ENCODE measurements at regions not wholly inside any gene's neighbourhood (a gene's known extent, or its start where the extent isn't known, plus 50 kb on each side); places are given as distances from the start of the nearest gene placed in this dataset.

DNA sequence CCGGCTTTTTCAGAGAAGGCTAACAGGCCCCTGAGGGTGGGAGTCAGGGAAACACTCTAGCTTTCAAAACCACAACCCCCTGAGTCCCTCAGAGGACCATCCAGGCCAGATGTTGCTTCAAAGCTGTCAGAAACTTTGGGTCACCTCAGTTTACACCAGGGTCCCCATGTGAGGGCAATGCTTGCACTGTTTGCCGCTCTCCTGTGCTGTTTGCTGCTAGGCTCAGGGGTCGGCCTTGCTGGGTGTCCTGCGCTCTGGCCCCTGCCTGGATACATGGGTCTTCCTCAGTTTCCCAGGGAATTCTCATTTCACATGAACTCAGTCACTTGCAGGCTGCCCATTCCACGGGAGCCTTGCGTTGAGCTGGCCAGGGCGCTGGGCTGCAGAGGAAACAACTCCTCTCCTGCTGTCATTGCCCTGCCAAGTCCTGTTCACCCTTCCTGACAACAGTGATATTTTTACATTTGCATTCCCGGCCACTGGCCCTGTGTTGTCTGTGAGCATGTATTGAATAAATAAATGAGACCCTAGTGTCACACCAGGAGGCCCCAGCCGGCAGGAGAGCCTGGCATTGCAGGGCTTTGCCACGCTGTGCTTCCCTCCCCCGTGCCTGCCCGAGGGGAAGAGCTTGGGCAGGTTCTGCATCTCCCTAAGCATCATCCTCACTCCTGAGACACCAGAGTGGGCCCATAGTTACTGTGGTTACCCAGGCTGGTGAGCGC is 73.2 kb upstream of the RAB6C start:
- Histone ChIP-seq H3K4me3 (ENCODE audit: low read length) (no peak overlapping the region), H3K36me3 (replicated peaks; ENCODE audit: insufficient read depth, low read length) (no peaks in the 10 kb centered on the region), H3K27me3 (replicated peaks; ENCODE audit: insufficient read depth, low read length) (no peaks in the 10 kb centered on the region), H3K79me2 (ENCODE audit: low read length) (no peaks in the 10 kb centered on the region), H3K9me2 (replicated peaks; ENCODE audit: insufficient read depth, low read length) (no peaks in the 10 kb centered on the region), H2AFZ (ENCODE audit: low read length) (no peak overlapping the region), H3K9me3 (replicated peaks; ENCODE audit: insufficient read depth, low read length) (no peaks in the 10 kb centered on the region), H3K4me1 (ENCODE audit: low read length) (no peaks in the 10 kb centered on the region), H3K4me2 (ENCODE audit: low read depth, low read length) (no peak overlapping the region), H4K20me1 (ENCODE audit: insufficient read depth, low read length) (no peaks in the 10 kb centered on the region), H3F3A (ENCODE audit: insufficient read depth, low read length) (no peaks in the 10 kb centered on the region), H3K27ac (ENCODE audit: low read length) (no peak overlapping the region), H3K9ac (ENCODE audit: low read length) (no peak overlapping the region)
- DNase-seq: no peak
- no peak for TF ChIP-seq EZH2 (optimal IDR thresholded peaks at IDR 0.05; ENCODE audit: low read depth, low read length)
- TF ChIP-seq, protein P1, sequence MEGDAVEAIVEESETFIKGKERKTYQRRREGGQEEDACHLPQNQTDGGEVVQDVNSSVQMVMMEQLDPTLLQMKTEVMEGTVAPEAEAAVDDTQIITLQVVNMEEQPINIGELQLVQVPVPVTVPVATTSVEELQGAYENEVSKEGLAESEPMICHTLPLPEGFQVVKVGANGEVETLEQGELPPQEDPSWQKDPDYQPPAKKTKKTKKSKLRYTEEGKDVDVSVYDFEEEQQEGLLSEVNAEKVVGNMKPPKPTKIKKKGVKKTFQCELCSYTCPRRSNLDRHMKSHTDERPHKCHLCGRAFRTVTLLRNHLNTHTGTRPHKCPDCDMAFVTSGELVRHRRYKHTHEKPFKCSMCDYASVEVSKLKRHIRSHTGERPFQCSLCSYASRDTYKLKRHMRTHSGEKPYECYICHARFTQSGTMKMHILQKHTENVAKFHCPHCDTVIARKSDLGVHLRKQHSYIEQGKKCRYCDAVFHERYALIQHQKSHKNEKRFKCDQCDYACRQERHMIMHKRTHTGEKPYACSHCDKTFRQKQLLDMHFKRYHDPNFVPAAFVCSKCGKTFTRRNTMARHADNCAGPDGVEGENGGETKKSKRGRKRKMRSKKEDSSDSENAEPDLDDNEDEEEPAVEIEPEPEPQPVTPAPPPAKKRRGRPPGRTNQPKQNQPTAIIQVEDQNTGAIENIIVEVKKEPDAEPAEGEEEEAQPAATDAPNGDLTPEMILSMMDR (IDR thresholded peaks at IDR 0.05; ENCODE audit: low read length): no peak
- TF ChIP-seq EZH2phosphoT487 (IDR thresholded peaks at IDR 0.05; ENCODE audit: low read length): no peak

DNA sequence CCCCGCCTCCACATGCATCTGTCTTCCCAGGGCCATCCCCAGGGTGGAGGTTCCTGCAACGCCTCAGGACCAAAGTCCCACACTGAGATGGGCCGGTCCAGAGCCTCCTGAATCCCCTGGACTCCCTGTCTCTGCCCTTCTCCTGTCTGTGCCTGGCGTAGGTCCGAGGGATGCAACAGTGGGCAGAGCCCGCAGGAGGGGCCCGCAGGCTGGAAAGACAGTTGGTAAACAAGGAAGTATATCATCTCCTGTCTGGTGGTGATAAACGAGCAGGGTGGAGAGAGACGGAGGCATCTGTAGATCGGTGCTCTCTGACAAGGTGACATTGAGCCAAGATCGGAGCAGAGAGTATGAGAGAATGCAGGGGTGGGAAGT is 72.6 kb upstream of the RAB6C start:
- no peak for DNase-seq
- no peaks in the 10 kb centered on the region for H3K9me2 ChIP-seq (replicated peaks; ENCODE audit: insufficient read depth, low read length)
- no peaks in the 10 kb centered on the region for H3K79me2 ChIP-seq (ENCODE audit: low read length)
- H3K4me2 ChIP-seq (ENCODE audit: low read depth, low read length): no peak overlapping the region
- no peaks in the 10 kb centered on the region for H3K27me3 ChIP-seq (replicated peaks; ENCODE audit: insufficient read depth, low read length)
- H3K4me1 ChIP-seq (ENCODE audit: low read length): no peaks in the 10 kb centered on the region
- H3K4me3 ChIP-seq (ENCODE audit: low read length): no peak overlapping the region
- H3K9ac ChIP-seq (ENCODE audit: low read length): no peak overlapping the region
- TF ChIP-seq EZH2 (optimal IDR thresholded peaks at IDR 0.05; ENCODE audit: low read depth, low read length) (no peak), EZH2phosphoT487 (IDR thresholded peaks at IDR 0.05; ENCODE audit: low read length) (no peak)
- TF ChIP-seq, protein P1 (IDR thresholded peaks at IDR 0.05; ENCODE audit: low read length): no peak
- no peaks in the 10 kb centered on the region for H3F3A ChIP-seq (ENCODE audit: insufficient read depth, low read length)
- no peak overlapping the region for H2AFZ ChIP-seq (ENCODE audit: low read length)
- H3K27ac ChIP-seq (ENCODE audit: low read length): no peak overlapping the region
- H4K20me1 ChIP-seq (ENCODE audit: insufficient read depth, low read length): no peaks in the 10 kb centered on the region
- no peaks in the 10 kb centered on the region for H3K36me3 ChIP-seq (replicated peaks; ENCODE audit: insufficient read depth, low read length)
- H3K9me3 ChIP-seq (replicated peaks; ENCODE audit: insufficient read depth, low read length): no peaks in the 10 kb centered on the region

DNA sequence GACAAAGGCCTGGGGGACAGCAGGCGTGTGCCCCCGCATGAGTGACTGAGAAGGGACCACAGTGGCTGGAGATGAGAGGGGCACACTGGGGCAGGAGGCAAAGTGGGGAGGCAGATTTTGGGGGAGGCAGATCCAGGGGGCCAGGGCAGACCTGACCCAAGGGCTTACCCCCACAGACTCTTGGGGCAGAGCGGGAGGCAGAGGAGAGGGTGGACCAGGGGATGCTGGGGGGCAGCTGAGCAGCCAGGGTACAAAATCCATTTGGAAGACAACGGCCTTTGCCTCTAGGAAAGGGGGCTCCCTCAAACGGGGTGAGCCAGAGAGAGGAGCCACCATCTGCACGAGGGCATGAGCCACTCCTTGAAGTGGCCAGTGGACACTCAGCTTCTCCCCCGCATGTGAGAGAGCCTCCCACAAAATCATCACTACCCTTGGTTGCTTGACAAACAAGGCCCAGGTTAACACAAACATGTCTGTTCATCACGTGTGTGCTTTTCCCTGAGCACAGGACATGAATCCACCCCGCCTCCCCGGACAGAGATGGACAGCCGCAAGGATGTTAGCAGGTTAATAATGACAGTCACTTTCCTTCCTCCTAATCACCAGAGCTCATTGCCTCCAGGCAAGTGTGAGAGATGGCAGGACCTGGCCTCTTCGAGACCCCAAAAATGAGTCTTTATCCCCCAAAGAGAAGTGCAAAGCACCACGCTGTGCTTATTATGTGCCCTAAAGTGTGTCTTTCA is 72.0 kb upstream of the RAB6C start:
- no peak overlapping the region for H3K4me3 ChIP-seq (ENCODE audit: low read length)
- H3K36me3 ChIP-seq (replicated peaks; ENCODE audit: insufficient read depth, low read length): no peaks in the 10 kb centered on the region
- no peaks in the 10 kb centered on the region for H3K9me3 ChIP-seq (replicated peaks; ENCODE audit: insufficient read depth, low read length)
- TF ChIP-seq EZH2 (optimal IDR thresholded peaks at IDR 0.05; ENCODE audit: low read depth, low read length) (no peak), EZH2phosphoT487 (IDR thresholded peaks at IDR 0.05; ENCODE audit: low read length) (no peak)
- TF ChIP-seq, protein P1 (IDR thresholded peaks at IDR 0.05; ENCODE audit: low read length): no peak
- H3K4me1 ChIP-seq (ENCODE audit: low read length): no peaks in the 10 kb centered on the region
- no peaks in the 10 kb centered on the region for H3K79me2 ChIP-seq (ENCODE audit: low read length)
- no peak for DNase-seq
- no peak overlapping the region for H2AFZ ChIP-seq (ENCODE audit: low read length)
- no peaks in the 10 kb centered on the region for H4K20me1 ChIP-seq (ENCODE audit: insufficient read depth, low read length)
- H3K4me2 ChIP-seq (ENCODE audit: low read depth, low read length): no peak overlapping the region
- H3K27me3 ChIP-seq (replicated peaks; ENCODE audit: insufficient read depth, low read length): no peaks in the 10 kb centered on the region
- H3K9ac ChIP-seq (ENCODE audit: low read length): no peak overlapping the region
- H3K27ac ChIP-seq (ENCODE audit: low read length): no peak overlapping the region
- H3F3A ChIP-seq (ENCODE audit: insufficient read depth, low read length): no peaks in the 10 kb centered on the region
- H3K9me2 ChIP-seq (replicated peaks; ENCODE audit: insufficient read depth, low read length): no peaks in the 10 kb centered on the region
